GM12891 (cell line): ENCODE measurements at regions not wholly inside any gene's neighbourhood (a gene's known extent, or its start where the extent isn't known, plus 50 kb on each side); places are given as distances from the start of the nearest gene placed in this dataset.

ENCODE experiments used
- PAX5 ChIP-seq: IDR thresholded peaks from 2 replicates; pipeline ENCODE4 v1.6.1; 2011; ENCODE audit warnings: low read length, moderate library complexity, mild to moderate bottlenecking; ENCODE audit not compliant: insufficient read depth, severe bottlenecking
- POLR2A ChIP-seq: IDR thresholded peaks from 2 replicates; pipeline ENCODE4 v1.6.1; 2011; ENCODE audit warnings: low read depth, low read length, control low read depth
- POLR2AphosphoS5 ChIP-seq: IDR thresholded peaks from 2 replicates; pipeline ENCODE4 v1.6.1; 2011; ENCODE audit warnings: low read depth, low read length, control low read depth
- POU2F2 ChIP-seq: IDR thresholded peaks from 2 replicates; pipeline ENCODE4 v1.6.1; 2011; ENCODE audit warnings: low read depth, mild to moderate bottlenecking, control low read depth, low read length, moderate library complexity
- TAF1 ChIP-seq: IDR thresholded peaks from 2 replicates; pipeline ENCODE4 v1.6.1; 2011; ENCODE audit warnings: low read depth, low read length, control low read depth

GRCh38 chr2:118505436-118505835 lies 342.0 kb downstream of the EN1 start:
- TF ChIP-seq PAX5 (no peak), POLR2A (no peak), POLR2AphosphoS5 (no peak), TAF1 (no peak), POU2F2 (no peak)
